ENCODE measurements at regions not wholly inside any gene's neighbourhood (a gene's known extent, or its start where the extent isn't known, plus 50 kb on each side); places are given as distances from the start of the nearest gene placed in this dataset.

DNA sequence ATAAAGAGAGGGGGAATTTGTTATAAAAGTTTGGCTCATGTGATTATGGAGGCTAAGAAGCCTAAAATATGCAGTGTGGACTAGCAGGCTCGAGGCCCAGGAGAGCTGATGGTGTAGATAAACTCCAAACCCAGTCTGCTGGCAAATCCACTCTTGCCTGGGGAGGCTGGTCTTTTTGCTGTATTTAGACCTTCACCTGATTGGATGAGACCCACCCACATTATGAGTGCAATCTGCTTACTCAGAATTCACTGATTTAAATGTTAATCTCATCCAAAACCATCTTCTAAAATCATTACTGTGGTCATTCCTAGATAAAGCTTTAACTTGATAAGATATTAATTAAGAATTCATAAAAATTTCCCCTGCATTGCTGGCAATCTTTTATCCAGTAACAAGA, 473.2 kb downstream of the TMA16 start:
- no peak for DNase-seq (ENCODE audit: low read depth)

DNA sequence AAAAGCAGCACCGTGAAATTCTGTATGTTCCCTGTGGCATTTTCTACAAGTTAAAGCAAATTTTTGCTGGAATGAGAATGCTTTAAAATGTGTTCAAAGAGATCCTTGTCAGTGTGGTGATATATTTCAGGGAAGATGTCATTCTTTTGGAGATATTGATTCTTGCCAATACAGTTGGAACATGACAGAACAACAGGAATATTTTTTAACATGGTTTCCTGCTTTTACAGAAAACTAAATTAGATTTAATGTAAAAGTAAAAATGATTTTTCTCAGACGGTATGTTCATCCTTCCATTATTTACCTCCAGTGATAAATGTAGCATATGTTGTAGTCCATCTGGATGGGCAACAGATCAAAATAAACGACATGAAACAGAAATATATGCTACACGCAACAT, 474.8 kb downstream of the TMA16 start:
- no peak for DNase-seq (ENCODE audit: low read depth)

DNA sequence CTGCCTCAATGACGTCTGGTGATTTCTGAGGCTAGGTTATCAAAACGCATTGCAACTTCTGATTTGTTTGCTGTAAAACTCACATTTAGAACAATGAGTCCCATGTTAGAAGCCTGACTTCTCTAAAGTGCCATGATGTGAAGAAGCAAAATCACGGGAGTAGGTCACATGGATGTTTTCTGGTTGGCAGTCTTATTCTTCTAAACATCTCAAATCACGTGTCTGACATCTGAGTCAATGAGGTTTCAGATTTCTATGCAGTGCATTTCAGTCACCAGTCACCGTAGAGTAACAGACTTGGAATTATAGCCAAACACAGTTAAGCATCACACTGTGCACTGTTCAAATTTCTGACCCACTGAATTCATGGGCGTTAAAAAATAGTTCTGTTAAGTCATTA, 482.1 kb downstream of the TMA16 start:
- DNase-seq (ENCODE audit: low read depth) = no peak

DNA sequence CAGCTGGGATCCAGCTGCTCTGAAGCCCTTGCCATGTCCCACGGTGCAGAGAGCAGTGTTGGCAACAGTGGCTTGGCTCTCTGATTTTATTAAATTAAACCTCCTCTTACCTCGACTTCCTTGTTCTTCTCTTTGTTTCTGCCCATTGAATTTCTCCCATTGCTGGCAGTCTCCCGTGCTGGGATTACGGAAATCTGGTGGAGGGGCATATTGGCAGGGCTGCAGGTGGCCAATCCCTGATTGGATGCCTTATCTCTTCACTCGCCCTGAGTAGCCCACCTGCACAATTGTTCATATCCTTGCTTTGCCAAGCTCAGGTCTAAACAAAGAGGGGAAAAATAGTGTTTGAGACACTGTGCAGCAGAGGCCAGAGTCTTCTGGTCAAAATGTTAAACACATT, 493.9 kb downstream of the TMA16 start:
- DNase-seq (ENCODE audit: low read depth) = no peak

DNA sequence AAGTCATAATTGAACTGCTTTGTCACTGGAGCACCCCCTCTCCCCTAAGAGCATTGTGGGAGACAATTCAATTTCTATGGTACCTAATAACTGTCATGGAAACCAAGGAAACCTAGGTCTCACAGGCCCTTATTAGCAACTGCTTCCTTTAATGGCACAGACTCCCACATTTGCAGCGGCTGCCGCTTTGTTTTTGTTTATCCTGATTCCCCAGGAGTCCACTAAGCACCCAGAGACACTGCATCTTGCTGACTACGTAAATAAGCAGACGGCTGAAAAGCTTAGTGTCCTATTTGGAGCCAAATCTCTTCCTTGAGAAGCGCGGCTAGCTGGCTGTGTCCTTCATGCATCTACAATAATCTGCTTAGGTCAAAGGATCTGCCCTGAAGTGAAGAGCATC, 494.4 kb downstream of the TMA16 start:
- no peak for DNase-seq (ENCODE audit: low read depth)

DNA sequence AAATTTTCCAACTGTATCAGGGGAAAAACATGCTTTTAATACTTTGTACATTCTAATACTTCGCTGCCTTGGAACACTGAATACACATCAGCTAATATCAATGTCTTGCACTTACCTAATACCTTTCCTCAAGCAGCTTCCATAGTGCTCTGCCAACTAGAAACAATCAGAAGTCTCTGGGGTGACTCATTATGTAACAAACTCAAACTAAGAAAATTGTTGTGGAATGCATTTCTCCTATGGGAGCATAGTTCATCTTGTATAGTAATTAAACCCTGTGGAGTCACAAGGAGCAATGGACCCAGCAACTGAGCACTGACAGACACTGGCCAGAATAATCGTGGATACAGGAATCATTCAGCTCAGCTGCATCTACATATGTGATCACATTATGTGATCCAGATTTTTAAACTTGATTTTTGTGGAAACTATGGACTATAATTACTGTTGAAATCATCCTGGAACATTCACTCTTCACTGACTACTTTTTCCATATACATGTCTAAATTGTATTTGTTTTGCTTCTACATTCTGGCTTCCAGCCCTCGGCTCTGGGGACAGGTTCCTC, 496.9 kb downstream of the TMA16 start:
- no peak for DNase-seq (ENCODE audit: low read depth)

DNA sequence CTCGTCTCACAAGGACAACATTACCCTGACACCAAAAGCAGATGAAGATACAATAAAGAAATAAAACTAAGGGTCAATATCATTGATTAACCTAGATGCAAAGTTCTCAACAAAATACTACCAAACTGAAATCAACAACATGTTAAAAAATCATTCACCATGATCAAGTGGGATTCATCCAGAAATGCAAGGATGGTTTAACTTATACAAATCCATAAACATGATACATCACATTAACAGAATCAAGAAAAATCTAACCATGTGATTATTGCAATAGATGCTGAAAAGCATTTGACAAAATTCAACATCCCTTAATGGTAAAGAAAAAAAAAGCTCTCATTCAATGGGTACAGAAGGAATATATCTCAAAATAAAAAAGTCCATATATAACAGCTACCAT, 514.9 kb downstream of the TMA16 start:
- DNase-seq (ENCODE audit: low read depth) = no peak

DNA sequence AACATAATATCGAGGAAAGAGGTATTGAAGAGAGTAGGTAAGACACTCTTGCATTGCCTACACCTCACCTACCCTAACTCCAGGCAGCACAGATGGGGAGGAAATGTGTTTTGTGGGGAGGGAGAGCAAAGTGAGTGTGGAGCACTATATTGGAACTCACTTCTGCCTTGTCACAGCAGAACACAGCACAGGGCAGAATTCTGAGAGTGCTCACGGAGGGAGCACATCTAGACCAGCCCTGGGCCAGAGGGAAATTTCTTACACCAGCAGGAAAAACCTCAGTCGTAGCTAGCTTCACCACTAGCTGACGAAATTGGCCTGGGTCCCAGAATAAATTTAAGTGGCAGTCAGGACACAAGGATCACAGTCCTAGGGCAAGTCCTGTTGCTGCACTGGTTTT, 517.3 kb downstream of the TMA16 start:
- DNase-seq (ENCODE audit: low read depth) = no peak

DNA sequence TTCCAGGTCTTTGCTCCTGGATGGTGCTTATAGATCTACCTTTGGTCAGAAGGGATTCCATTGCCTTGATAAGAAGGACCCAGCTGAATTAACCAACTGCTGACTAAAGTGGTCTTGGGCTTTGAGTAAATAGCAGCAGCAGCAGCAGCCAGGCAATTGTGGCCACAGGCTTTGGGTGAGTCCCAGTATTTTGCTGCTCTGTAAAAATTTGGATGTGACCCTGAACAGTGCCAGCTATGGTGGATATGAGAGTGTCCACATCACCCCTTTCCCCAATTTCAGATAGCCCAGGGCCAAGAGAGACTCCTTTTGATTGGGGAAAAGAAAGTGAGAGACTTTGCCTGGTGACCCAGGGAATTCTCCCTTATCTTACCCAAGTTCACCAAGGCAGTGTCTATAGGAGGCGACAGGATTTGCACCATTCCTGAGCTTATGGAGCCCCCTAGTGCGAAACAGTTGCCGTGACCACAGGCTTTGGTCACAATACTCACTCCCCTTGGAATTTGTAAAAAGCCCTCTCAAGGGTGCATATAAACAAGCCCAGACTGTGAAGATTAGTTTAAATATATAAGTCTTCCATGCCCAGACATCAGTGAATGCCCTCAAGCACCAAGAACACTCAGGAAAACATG, 518.0 kb downstream of the TMA16 start:
- no peak for DNase-seq (ENCODE audit: low read depth)

DNA sequence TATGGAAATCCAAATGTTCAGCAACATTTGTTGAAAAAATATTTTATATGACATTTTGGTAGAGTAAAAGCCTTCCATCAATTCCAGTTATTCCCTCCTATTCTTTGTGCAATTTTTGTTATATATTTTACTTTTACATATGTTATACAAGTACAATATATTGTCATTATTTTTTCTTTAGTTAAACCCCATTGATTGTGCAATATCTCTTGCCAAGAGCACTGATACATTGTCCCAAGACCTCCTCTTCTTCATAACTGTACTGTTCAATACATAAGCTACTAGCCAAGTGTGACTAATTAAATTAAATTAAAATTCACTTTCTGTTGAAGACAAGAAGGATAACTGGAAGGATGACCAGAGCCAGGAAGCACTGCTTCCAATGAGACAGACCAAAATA, 527.5 kb downstream of the TMA16 start:
- no peak for DNase-seq (ENCODE audit: low read depth)

DNA sequence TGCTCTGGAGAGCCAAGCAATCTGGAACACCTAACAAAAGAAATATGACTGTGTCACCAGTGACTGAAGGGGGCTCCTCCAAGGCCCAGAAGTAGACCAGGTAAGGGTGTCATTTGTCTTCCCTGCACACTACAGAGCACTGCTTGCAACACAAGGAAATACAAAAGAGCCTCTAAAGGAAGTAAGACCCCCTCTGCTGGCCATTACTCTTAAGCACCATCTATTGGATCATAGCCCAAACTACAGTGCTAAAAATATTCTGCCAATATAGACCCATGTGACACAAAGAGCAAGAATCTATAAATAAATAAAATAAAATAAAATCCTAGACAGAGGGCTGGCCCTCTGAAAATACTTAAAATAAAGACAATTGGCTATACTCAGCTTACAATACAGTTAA, 528.7 kb downstream of the TMA16 start:
- no peak for DNase-seq (ENCODE audit: low read depth)

DNA sequence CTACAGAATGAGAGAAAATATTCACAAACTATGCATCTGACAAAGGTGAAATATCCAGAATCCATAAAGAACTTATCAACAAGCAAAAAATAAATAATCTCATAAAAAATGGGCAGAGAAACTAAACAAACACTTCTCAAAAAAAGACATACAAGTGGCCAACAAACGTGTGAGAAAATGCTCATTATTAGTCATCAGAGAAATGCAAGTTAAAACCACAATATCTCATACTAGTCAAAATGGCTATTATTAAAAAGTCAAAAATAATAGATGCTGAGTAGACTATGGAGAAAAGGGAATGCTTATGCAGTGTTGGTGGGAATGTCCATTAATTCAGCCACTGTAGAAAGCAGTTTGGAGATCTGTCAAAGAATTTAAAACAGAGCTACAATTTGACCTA, 533.3 kb downstream of the TMA16 start:
- no peak for DNase-seq (ENCODE audit: low read depth)

DNA sequence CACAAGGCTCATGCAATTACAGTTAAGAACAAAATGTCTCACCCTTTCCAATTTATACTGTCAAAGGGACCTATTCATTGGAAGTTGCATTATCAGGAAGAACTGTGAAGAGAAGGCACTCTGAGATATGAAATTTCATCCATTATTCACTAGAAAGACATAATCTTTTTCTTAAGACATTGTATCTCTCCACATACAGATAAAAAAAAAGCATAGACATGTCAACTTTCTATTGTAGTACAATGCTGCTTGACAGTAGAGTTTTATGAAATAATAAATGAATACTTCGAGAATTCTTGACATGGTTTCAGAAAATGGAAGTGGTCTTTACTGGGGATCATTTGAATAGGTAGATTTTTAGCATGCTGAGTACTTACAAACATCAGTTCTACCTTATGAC, 545.0 kb downstream of the TMA16 start:
- DNase-seq (ENCODE audit: low read depth) = no peak

DNA sequence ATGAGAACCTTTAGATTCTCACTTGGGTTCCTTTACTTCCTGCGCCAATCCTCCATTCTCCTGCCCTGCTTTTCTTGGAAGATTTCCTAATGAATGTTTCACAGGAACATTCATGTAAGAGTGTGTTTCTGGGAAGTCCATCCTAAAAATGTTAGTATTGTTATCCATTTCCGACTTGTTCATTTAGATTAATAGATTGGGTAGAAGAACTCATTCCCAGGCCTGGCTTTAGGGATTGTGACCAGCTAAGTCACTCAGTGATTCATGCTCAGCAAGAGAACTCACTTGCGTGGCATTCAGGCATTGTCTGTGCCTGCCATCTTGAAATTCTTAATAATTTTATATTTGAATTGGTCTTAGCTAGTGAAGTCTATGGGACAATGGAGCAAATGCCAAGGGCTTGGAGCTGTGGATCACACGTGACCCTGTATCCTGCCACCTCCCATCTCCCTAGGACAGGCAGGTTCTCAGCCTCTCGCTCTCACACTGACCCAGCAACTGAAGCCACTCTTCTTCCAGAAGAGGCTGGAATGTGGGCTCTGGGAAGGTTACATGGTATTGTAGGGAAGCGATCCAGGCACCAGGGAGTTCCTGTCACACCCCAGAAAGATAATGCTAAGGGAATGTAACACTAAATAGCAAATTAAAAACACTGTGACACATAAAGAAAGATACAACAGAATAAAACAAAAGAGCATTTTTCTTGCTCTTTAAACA, 562.1 kb downstream of the TMA16 start:
- no peak for DNase-seq (ENCODE audit: low read depth)

DNA sequence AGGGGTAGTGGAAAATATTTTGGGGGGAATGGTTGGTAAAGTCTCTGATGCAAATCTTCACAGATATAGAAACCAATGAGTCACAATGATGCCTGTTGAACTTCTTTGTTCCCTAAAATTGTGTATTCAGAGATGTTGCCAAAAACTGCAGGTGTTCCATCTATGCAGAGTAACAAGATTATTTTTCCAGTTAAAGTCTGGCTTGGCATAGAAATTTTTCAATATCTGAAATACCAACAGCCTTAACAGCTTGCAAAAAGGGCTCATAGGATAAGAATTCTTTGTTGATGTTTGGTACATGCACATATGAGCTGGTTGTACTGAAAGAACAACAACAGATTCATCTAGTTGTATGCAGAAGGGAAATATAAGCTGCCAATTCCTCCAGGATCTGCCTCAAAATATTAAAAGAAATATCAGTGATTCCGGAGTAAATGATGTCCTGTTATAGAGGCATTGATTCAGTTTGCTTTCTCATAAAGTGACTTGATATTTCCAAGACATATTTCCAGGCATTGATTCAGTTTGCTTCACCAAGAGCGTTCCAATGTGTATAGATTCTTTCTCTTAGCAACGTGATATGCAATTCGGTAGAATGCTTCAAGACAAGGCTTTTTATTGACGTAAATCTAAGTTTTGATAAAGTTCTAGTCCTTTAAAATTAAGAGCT, 564.4 kb downstream of the TMA16 start:
- DNase-seq (ENCODE audit: low read depth) = no peak

DNA sequence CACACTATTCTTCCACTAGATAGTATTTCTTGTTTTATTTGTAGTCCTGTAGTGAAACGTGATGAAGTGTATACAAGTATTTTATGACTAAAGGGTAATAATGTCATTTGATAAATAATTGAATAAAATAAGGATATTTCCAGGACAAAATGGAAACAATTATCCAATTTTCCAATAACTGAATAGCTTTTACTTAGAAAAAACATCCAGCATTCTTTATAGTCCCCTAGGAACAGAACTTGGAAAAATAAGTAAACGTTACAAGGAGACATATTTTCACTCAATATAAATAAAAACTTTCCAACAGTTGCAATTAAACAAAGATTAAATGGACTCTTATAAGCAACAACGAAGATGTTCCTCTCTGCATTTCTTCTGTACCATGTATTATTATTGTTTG, 566.0 kb downstream of the TMA16 start:
- no peak for DNase-seq (ENCODE audit: low read depth)

DNA sequence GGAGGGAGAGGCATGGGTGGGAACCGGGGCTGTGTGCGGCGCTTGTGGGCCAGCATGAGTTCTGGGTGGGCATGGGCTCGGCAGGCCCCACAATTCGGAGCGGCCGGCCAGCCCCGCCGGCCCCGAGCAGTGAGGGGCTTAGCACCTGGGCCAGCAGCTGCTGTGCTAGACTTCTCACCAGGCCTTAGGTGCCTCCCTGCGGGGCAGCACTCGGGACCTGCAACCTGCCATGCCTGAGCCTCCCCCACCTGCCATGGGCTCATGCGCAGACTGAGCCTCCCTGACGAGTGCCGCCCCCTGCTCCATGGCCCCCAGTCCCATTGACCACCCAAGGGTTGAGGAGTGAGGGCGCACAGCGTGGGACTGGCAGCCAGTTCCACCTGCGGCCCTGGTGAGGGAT, 573.9 kb downstream of the TMA16 start:
- no peak for DNase-seq (ENCODE audit: low read depth)

DNA sequence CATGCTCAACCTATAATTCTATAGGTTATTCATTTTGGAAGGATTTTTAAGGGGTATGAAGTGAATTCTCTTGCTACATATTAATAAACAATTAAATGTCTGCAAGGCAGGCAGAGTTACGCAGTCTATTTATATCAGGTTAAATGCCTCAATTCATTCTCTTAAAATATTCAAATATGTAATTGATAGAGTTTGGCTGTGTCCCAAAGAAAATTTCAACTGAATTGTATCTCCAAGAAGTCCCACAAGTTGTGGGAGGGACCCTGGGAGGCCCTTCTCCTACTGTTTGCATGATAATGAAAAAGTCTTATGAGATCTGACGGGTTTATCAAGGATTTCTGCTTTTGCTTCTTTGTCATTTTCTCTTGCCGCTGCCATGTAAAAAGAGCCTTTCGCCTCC, 576.1 kb downstream of the TMA16 start:
- DNase-seq (ENCODE audit: low read depth) = no peak

DNA sequence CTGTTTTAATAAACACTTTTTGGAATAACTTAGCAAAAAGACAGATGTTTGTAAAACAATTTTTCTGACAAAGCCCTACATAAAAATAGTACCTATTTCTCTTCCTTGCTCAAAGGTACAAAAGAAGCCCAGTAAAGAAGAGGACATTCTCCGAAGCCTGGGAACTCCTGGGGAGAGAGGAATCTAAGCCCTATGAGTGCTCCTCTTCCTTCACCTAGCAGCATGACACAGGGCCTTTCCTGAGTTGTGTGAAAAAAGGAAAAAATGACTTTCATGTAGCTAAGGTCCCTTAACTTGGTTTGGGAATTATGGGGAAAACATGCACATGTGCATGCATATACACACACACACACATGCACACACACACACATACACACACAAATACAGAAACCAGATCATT, 586.9 kb downstream of the TMA16 start:
- no peak for DNase-seq (ENCODE audit: low read depth)

DNA sequence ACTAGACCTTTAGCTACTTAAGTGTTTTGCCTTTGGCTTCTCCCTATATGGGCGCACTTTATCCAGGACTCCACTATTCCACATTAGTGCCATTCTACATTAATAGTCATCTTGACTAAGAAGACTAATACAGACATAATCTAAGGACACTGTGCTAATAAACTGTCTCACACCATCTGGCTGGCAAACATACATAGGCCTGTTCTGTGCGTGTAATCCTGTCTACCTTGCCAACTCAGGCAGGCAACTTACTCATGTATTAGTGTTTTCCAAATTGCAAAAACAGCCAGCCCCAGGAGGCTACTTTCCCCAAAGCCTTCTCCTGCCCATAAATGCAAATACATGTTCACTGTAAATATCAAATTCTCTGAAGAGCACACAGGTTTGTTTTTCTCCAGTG, 587.3 kb downstream of the TMA16 start:
- DNase-seq (ENCODE audit: low read depth) = no peak

DNA sequence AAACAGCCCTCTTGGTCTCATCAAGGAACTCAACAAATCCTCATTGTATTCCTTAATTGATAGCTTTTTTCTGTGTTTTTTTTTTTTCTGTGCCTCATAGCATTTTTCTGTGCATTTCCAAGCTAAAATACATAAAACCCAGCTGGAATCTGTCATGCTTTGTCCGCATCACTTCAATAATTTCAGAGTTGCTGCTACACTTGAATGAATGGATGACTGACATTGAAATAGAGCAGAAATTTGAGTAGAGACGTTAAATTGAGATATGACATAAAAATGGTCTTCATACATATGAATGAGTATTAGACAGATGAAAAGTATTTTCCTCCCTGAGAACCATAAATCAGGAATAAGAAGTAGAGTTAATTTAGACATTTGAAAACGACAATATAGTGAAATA, 593.2 kb downstream of the TMA16 start:
- DNase-seq (ENCODE audit: low read depth) = no peak

DNA sequence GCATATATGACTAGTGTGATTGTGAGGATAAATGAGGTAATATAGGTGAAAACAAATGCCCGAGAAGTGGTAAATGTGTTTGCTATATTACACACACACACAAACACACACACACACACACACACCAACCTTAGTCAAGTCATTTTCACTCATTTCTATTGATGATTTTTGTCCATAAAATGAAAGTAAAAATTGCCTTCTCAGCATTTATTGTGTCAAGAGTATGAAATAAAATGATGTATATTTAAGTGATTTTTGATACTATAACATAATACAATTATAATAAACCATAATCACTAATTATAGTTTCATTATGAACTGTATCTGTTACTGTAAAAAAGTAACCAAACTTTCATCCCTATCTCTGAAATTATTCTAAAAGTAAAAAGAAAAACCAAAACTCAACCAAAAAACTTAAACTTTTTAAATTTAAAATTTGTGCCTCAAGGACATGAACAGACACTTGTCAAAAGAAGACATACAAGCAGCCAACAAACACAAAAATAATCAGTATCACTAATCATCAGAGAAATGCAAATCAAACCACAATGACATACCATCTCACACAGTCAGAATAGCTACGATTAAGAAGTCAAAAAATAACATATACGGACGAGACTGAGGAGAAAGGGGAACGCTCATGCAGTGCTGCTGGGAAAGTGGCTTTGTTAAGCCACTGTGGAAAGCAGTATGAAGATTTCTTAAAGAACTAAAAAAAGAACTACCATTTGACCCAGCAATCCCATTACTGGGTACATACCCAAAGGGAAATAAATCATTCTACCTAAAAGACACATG, 601.0 kb downstream of the TMA16 start:
- no peak for DNase-seq (ENCODE audit: low read depth)

All from stromal cell of bone marrow (primary cell).